ENCODE measurements at regions not wholly inside any gene's neighbourhood (a gene's known extent, or its start where the extent isn't known, plus 50 kb on each side); places are given as distances from the start of the nearest gene placed in this dataset.

DNA sequence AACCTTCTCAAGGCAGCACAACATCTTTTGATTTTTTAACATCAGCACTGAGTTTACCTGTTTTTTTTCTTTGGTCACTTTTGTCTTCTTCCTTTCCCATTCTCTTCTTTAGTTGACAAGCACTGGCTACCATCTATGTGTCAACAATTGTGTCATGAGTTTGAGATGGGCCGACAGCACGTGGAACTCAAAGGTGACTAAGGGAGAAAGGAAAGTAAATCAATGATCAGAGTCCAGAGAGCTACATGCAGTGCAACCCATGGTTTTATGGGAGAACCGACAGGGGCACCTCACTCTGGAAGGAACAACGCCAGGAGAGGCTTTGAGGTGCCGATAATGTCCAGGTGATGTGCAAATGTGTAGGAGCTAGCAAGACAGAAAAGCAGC lies 755.5 kb downstream of the RNF144A start:
- no peaks in the 10 kb centered on the region for H3K79me2 ChIP-seq (ENCODE audit: insufficient read depth, low read length)
- no peak overlapping the region for H3K4me3 ChIP-seq (replicated peaks in 1 of 2; ENCODE audit: low read depth in 1 of 2, low read length in 2 of 2)
- no TSS peak for BruUV-seq (replicated peaks)
- RAD21 ChIA-PET (ENCODE audit: low non-redundant PET in 1 of 2, low total read pairs in 2 of 2, uncharacterized antibody in 2 of 2, unreplicated experiment in 2 of 2): no interaction called here
- ATAC-seq (no peak), DNase-seq (ENCODE audit: low read depth, low spot score) (no peak)
- H3K27ac ChIP-seq (ENCODE audit: low read depth, low read length): no peak overlapping the region
- H3K27me3 ChIP-seq (ENCODE audit: insufficient read depth, low read length): 0 out of 2 replicates have a peak, but pooled peaks cover 3% of the 10 kb centered on the region
- CTCF ChIA-PET: no interaction called here
- no peaks in the 10 kb centered on the region for H4K20me1 ChIP-seq (ENCODE audit: insufficient read depth)
- no peak overlapping the region for H2AFZ ChIP-seq (ENCODE audit: low read depth, low read length, poor library complexity, severe bottlenecking)
- H3K9me3 ChIP-seq (ENCODE audit: control insufficient read depth in 1 of 2, insufficient read depth in 1 of 2, low read depth in 1 of 2, low read length in 2 of 2): no peaks in the 10 kb centered on the region
- no peak overlapping the region for H3K9ac ChIP-seq (ENCODE audit: low read length)
- no peak overlapping the region for H3K4me2 ChIP-seq (ENCODE audit: low read length)
- POLR2A ChIA-PET: no interaction called here
- TF ChIP-seq POLR2AphosphoS5 (IDR thresholded peaks at IDR 0.05; ENCODE audit: low read depth, low read length): no peak
- TF ChIP-seq EZH2phosphoT487 (IDR thresholded peaks at IDR 0.05; ENCODE audit: borderline replicate concordance): no peak
- no peak for TF ChIP-seq RAD21 (IDR thresholded peaks at IDR 0.05; ENCODE audit: low read depth)
- TF ChIP-seq, protein P1, sequence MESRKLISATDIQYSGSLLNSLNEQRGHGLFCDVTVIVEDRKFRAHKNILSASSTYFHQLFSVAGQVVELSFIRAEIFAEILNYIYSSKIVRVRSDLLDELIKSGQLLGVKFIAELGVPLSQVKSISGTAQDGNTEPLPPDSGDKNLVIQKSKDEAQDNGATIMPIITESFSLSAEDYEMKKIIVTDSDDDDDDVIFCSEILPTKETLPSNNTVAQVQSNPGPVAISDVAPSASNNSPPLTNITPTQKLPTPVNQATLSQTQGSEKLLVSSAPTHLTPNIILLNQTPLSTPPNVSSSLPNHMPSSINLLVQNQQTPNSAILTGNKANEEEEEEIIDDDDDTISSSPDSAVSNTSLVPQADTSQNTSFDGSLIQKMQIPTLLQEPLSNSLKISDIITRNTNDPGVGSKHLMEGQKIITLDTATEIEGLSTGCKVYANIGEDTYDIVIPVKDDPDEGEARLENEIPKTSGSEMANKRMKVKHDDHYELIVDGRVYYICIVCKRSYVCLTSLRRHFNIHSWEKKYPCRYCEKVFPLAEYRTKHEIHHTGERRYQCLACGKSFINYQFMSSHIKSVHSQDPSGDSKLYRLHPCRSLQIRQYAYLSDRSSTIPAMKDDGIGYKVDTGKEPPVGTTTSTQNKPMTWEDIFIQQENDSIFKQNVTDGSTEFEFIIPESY (IDR thresholded peaks at IDR 0.05; ENCODE audit: extremely low read depth, insufficient replicate concordance, low read length): no peak
- TF ChIP-seq, protein P2, sequence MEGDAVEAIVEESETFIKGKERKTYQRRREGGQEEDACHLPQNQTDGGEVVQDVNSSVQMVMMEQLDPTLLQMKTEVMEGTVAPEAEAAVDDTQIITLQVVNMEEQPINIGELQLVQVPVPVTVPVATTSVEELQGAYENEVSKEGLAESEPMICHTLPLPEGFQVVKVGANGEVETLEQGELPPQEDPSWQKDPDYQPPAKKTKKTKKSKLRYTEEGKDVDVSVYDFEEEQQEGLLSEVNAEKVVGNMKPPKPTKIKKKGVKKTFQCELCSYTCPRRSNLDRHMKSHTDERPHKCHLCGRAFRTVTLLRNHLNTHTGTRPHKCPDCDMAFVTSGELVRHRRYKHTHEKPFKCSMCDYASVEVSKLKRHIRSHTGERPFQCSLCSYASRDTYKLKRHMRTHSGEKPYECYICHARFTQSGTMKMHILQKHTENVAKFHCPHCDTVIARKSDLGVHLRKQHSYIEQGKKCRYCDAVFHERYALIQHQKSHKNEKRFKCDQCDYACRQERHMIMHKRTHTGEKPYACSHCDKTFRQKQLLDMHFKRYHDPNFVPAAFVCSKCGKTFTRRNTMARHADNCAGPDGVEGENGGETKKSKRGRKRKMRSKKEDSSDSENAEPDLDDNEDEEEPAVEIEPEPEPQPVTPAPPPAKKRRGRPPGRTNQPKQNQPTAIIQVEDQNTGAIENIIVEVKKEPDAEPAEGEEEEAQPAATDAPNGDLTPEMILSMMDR (IDR thresholded peaks at IDR 0.05 in 2 of 3, conservative IDR thresholded peaks at IDR 0.05 in 1 of 3; ENCODE audit: borderline replicate concordance in 1 of 3, insufficient read depth in 1 of 3, low read depth in 2 of 3, low read length in 2 of 3): no peak
- no peak for TF ChIP-seq ZFX (IDR thresholded peaks at IDR 0.05)
- TF ChIP-seq POLR2A (IDR thresholded peaks at IDR 0.05; ENCODE audit: borderline replicate concordance, extremely low read depth, insufficient read depth, insufficient read length): no peak
- no peak for TF ChIP-seq ZNF274 (IDR thresholded peaks at IDR 0.05; ENCODE audit: low read depth, low read length)
- no peak for TF ChIP-seq SRF (IDR thresholded peaks at IDR 0.05; ENCODE audit: low read depth)
- TF ChIP-seq YY1 (IDR thresholded peaks at IDR 0.05; ENCODE audit: extremely low read depth, insufficient replicate concordance, low read depth, low read length): no peak
- TF ChIP-seq TCF7L2 (IDR thresholded peaks at IDR 0.05; ENCODE audit: borderline replicate concordance, extremely low read depth, insufficient read depth, insufficient read length): no peak
- TF ChIP-seq CEBPB (IDR thresholded peaks at IDR 0.05; ENCODE audit: low read depth): no peak
- TF ChIP-seq FOSL1 (IDR thresholded peaks at IDR 0.05; ENCODE audit: low read depth): no peak
- TF ChIP-seq, protein P3, sequence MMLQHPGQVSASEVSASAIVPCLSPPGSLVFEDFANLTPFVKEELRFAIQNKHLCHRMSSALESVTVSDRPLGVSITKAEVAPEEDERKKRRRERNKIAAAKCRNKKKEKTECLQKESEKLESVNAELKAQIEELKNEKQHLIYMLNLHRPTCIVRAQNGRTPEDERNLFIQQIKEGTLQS (IDR thresholded peaks at IDR 0.05): no peak
- TF ChIP-seq, protein P4, sequence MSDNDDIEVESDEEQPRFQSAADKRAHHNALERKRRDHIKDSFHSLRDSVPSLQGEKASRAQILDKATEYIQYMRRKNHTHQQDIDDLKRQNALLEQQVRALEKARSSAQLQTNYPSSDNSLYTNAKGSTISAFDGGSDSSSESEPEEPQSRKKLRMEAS (IDR thresholded peaks at IDR 0.05): no peak
- no peak for TF ChIP-seq JUND (IDR thresholded peaks at IDR 0.05)
- TF ChIP-seq, protein P5, sequence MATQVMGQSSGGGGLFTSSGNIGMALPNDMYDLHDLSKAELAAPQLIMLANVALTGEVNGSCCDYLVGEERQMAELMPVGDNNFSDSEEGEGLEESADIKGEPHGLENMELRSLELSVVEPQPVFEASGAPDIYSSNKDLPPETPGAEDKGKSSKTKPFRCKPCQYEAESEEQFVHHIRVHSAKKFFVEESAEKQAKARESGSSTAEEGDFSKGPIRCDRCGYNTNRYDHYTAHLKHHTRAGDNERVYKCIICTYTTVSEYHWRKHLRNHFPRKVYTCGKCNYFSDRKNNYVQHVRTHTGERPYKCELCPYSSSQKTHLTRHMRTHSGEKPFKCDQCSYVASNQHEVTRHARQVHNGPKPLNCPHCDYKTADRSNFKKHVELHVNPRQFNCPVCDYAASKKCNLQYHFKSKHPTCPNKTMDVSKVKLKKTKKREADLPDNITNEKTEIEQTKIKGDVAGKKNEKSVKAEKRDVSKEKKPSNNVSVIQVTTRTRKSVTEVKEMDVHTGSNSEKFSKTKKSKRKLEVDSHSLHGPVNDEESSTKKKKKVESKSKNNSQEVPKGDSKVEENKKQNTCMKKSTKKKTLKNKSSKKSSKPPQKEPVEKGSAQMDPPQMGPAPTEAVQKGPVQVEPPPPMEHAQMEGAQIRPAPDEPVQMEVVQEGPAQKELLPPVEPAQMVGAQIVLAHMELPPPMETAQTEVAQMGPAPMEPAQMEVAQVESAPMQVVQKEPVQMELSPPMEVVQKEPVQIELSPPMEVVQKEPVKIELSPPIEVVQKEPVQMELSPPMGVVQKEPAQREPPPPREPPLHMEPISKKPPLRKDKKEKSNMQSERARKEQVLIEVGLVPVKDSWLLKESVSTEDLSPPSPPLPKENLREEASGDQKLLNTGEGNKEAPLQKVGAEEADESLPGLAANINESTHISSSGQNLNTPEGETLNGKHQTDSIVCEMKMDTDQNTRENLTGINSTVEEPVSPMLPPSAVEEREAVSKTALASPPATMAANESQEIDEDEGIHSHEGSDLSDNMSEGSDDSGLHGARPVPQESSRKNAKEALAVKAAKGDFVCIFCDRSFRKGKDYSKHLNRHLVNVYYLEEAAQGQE (IDR thresholded peaks at IDR 0.05; ENCODE audit: low read depth): no peak
- no peak for TF ChIP-seq EZH2 (IDR thresholded peaks at IDR 0.05)
- H3K9me2 ChIP-seq (ENCODE audit: insufficient read depth): no peaks in the 10 kb centered on the region
- H3K36me3 ChIP-seq (ENCODE audit: control insufficient read depth in 1 of 2, insufficient read depth in 2 of 2, low read length in 2 of 2): no peaks in the 10 kb centered on the region
- H3K4me1 ChIP-seq (ENCODE audit: control insufficient read depth in 1 of 2, insufficient read depth in 2 of 2, low read length in 2 of 2): no peaks in the 10 kb centered on the region
- intact Hi-C loops (cut with micrococcal nuclease): loop anchor here (1.0 to 5.0 kb wide), 5 partner anchors 245 to 1090 kb away; no protein-coding TSS in a partner anchor
